HG03159 (cell line): ENCODE measurements at regions not wholly inside any gene's neighbourhood (a gene's known extent, or its start where the extent isn't known, plus 50 kb on each side); places are given as distances from the start of the nearest gene placed in this dataset.

Source experiments
- ATAC-seq: cut with Tn5 transposase; IDR thresholded peaks from one replicate; pipeline ENCODE4 v1.9.1; 2021; ENCODE audit warnings: mild to moderate bottlenecking, moderate library complexity; ENCODE audit not compliant: unreplicated experiment

DNA sequence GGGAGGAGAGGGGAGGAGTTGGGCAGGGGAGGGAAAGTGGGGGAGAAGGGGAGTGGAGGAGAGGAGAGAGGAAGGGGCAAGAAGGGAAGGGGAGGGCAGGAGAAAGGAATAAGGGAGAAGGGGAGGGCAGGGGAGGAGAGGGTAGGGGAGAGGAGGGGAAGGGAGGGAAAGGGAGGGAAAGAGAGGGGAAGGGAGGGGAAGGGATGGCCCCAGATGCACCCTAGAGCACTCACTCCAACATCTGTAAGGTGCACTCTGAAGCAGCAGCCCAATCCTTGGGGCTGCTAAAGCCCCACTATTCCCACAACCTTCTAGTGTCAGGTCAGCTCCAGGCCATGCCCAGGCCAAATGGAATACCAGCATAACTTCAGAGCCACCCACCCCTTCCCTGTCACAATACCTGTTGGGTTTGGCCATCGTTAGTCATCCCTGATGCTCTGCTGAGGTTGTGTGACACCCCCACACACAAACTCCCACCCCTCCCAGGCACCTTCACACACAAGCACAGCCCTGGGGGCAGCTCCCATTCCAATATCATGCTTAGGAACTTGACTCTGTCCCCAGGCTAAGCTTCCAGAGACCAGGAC lies 55.7 kb upstream of the PKDCC start:
- no peak for ATAC-seq

DNA sequence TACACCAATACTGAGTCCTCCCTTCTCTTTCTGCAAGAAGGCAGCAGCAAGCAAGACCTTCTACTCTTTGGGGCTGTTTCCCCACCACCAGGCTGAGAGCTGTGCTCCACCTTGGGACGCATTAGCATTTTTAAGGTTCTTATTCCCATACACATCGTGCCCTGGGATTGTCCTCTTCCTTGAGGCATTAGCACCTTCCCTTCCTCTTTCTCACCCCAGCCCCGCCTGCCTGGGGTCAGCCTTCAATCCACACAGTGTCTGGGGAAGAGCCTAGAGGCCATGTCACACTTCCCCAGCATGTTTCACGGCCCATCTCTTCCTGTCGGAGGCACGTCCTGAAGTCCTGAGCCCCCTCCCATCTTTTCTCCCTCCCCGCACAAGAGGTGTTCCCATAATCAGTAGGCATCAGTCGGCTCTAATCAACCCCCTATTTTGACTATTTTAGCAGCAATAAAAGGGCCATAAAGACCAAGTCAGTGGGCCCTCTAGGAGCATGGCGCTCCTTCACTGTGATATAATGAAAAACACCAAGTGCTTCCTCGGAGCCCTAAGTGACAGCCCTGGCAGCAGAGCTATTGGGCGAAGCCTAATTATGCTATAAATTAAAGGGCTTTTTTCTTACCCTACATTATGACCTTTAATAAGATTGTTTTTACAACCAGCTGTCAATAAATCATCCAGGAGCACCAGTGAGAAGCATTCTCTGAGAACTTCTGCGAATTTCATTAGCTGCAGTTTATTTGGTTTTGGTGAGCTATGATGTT lies 55.0 kb upstream of the PKDCC start:
- no peak for ATAC-seq

DNA sequence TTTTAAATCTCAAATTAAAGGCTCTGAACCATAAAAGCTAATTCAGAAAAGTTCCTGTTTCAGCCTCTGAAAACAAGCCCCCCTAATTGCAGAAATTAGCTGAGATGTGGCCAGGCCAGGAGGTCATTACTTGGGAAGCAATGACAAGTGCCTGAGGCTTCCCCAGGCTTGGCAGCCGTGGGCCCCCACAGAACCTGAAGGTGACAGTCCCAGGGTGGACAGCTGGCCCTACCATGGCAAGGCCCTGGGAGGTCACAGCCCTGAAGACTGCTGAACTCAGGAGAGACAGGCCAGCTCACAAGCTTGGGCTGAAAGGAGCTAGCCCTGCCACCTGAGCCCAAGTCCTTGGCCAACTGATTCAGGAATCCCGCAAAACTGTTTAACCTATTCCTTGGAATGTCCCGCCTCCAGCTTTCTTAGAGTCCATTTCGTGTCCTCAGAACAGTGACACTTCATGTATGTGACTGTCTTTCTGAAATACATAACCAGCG lies 54.3 kb upstream of the PKDCC start:
- ATAC-seq = no peak

DNA sequence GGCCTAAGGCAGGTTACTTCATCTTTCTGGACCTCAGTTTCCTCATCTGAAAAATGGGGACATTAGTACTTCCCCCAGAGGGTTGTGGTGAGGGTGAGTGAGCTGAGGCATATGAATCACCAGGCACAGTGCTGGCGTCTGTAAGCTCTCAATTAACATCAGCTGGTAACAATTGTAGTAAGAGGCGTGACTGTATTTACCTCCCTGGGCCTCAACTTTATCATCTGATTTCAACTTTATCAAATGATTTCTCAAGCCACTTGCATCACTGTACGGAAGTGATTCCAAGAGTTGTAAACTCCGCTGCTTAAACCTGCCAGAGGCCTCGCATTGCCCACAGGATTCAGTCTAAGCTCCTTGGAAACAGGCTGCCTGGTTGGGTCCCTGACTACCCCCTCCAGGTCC lies 53.6 kb upstream of the PKDCC start:
- no peak for ATAC-seq

DNA sequence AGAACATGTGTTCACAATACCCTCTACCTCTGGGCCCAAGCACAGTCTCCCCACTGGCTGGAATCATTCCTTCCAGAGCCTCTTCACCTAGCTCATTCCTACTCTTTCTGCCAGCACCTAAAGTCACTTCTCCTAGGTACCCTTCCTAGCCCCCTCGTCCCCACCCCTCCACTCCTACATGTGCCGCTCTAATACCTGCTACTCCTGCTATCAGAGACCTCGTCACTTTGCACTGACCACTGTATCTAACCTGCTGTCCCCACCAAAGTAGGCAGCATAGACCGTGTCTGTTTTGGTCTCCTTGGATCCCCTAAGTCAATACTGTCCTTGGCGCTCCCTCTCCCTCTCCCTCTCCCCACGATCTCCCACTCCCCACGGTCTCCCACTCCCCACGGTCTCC lies 53.2 kb upstream of the PKDCC start:
- ATAC-seq = no peak

DNA sequence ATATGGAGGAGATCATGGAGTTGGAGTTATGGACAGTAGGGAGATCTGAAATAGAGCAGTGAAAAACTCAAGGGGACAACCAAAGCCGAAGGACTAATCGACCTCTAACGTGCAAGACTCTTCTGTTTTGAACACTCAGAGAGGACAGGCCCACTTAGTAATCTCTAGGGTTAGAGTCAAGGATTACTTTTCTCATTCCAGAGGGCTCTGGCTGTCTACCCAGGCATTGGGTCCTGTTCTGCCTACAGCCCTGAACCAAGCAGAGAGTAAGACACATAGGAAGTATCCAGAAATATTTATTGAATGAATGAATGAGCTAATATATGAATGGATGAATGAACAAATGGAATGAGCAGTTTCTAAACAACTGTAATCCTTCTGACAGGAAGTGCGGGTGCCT lies 50.3 kb upstream of the PKDCC start:
- no peak for ATAC-seq
